GM12873 (cell line): ENCODE measurements at regions not wholly inside any gene's neighbourhood (a gene's known extent, or its start where the extent isn't known, plus 50 kb on each side); places are given as distances from the start of the nearest gene placed in this dataset.

ENCODE experiments used
- CTCF ChIP-seq: IDR thresholded peaks from 2 replicates; pipeline ENCODE4 v1.5.1; 2012; ENCODE audit warnings: low read depth, mild to moderate bottlenecking, moderate library complexity, low read length, control low read depth; ENCODE audit not compliant: insufficient read depth; ENCODE audit errors: missing control alignments

DNA sequence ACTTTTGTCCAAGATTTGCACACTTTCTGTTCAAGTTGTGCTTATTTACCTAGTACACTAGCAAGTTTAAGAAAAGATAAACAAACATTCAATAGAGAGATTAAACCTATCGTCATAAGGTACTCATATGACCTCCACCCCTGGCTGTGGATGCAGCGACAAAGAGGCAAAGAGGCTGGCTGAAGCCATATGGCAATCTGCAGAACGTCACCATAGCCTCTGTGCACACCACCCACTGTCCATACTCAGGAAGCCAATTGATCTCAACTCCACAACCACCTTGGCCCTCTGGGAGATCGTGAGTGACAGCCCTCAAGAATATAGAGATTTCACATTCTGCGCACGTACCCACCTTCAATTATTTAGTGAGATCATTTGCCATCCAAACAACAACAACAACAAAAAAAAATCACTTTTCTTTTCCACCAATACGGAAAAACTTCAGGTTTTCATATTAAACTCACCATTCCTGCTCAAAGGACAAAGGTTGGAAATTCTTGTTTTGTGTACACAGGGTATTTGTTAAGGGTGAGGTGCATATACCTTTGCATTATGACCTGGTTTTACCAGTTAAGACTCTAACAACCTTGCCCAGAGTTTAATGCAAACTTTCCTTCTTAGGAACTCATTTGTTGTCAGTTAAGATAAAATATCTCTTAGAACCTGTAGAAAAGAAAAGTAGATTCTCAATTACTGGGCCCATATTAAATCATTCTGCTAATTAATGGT lies 243.0 kb upstream of the FSTL5 start:
- no peak for TF ChIP-seq CTCF

DNA sequence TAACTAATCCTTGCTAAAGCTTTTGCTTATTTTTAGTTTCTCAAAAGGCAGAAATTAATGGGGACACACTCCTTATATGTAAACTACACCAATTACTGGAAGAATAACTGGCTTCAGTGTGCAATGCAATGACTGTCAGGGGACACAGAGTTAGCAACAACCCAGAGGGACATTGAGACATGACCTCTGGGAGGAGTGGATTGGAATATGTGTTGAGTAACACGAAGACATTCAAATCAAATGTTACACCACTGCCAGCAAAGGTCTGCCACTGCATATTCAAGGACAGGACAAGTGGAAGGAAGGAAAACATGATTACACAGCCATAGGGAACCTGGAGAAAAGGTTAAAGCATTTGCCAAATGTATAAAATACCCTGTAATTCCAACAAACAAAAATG lies 240.1 kb upstream of the FSTL5 start:
- no peak for TF ChIP-seq CTCF

DNA sequence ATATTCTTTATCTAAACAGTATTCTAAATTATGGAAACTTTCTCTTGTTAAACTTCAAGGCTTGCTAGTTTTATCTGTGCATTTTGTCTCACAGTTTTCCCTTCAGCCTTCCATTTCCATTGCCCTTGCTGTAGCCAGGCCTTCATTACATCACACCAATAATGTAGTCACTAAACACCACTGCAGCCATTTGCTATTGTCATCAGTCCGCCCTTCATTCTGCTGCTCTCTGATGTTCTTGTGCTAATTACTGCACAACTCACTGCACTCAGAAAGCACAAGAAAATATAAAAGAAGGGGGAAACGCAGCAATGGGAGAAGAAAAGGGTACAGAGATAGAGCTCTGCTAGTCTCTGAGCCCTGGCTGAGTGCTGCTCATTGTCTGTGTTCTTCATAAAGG lies 239.6 kb upstream of the FSTL5 start:
- TF ChIP-seq CTCF, result no peak

DNA sequence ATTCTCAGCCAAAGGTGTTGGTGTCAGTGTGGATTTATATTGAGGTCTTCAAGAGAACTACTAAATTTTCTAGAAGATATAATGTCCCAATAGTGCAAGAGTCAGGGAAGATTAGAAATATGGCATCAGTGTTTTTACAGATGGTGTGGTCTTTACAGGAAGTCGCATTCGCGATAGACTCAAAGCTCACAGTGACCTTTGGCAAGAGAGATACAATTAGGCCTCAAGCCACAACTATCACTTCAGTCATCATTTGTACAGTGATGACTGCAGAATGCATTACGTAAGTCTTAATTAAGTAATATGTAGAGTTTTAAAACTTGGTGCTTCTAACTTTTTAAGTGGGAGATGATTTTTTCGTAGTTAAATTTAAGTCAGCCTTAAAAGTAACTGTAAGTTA lies 237.2 kb upstream of the FSTL5 start:
- no peak for TF ChIP-seq CTCF

- no peak for TF ChIP-seq CTCF
These were observed 229.1 kb upstream of the FSTL5 start for GRCh38 chr4:162392946-162393345.

DNA sequence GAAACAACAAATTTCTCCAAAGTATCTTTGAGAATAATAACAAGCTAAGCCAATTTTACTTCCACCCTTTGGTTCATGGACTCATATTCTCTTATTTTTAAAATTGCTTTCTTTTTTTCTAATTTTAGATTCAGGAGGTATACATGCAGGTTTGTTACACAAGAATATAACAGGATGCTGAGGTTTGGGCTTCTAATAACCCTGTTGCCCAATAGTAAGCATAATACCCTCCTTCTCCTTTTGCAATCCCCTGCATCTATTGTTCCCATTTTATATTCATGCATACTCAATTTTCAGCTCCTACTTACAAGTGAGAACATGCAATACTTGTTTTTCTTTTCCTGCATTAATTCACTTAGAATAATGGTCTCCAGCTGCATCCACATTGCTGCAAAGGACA lies 202.3 kb upstream of the FSTL5 start:
- TF ChIP-seq CTCF, result no peak

GRCh38 chr4:162364651-162365050 lies 200.9 kb upstream of the FSTL5 start:
- TF ChIP-seq CTCF, result no peak
